GM23338 (cell line): ENCODE measurements at regions not wholly inside any gene's neighbourhood (a gene's known extent, or its start where the extent isn't known, plus 50 kb on each side); places are given as distances from the start of the nearest gene placed in this dataset.

Source experiments
- ATAC-seq: fragments of 200-7000 bp; cut with Tn5 transposase; 3 replicates; pipeline ENCODE4 v1.9.1; 2020
- DNase-seq: peaks from one replicate; pipeline ENCODE4 v3.0.0-alpha.2; 2015; ENCODE audit warnings: low spot score
- H2AFZ ChIP-seq: fragments of 200-600 bp; sonication (generic); 2 replicates; pipeline ENCODE4 v1.8.0; 2016; ENCODE audit warnings: antibody characterized with exemption, mild to moderate bottlenecking, moderate library complexity
- H3F3A ChIP-seq: fragments of 200-600 bp; sonication (generic); replicated peaks from 2 replicates; pipeline ENCODE4 v1.8.0; 2017; ENCODE audit warnings: antibody characterized with exemption, mixed run types, low read depth
- H3K27ac ChIP-seq: fragments of 200-600 bp; sonication (generic); 2 replicates; pipeline ENCODE4 v1.6.1; 2016; ENCODE audit warnings: low read depth
- H3K27me3 ChIP-seq: fragments of 200-600 bp; sonication (generic); 2 replicates; pipeline ENCODE4 v1.8.0; 2016; ENCODE audit warnings: mild to moderate bottlenecking, mixed run types, moderate library complexity; ENCODE audit not compliant: insufficient read depth
- H3K36me3 ChIP-seq: fragments of 200-600 bp; sonication (generic); 2 replicates; pipeline ENCODE4 v1.8.0; 2016; ENCODE audit warnings: mild to moderate bottlenecking; ENCODE audit not compliant: insufficient read depth
- H3K4me1 ChIP-seq: fragments of 200-600 bp; sonication (generic); 2 replicates; pipeline ENCODE4 v1.8.0; 2016; ENCODE audit warnings: mild to moderate bottlenecking, moderate library complexity; ENCODE audit not compliant: insufficient read depth
- H3K4me2 ChIP-seq: fragments of 200-600 bp; sonication (generic); 2 replicates; pipeline ENCODE4 v1.7.1; 2017; ENCODE audit warnings: mixed run types
- H3K4me3 ChIP-seq: fragments of 200-600 bp; sonication (generic); 2 replicates; pipeline ENCODE4 v1.6.1; 2016; ENCODE audit warnings: mixed run types
- H3K79me2 ChIP-seq: fragments of 200-600 bp; sonication (generic); replicated peaks from 2 replicates; pipeline ENCODE4 v1.8.0; 2017; ENCODE audit warnings: mild to moderate bottlenecking; ENCODE audit not compliant: insufficient read depth
- H3K9me2 ChIP-seq: fragments of 200-600 bp; sonication (generic); 2 replicates; pipeline ENCODE4 v1.8.0; 2017; ENCODE audit not compliant: insufficient read depth
- H4K20me1 ChIP-seq: fragments of 200-600 bp; sonication (generic); replicated peaks from 2 replicates; pipeline ENCODE4 v1.8.0; 2017; ENCODE audit warnings: mild to moderate bottlenecking; ENCODE audit not compliant: insufficient read depth
- H3K27ac Mint-ChIP-seq: 2 replicates; pipeline ENCODE4 v1.8.0; 2020; ENCODE audit warnings: inconsistent platforms, mild to moderate bottlenecking, moderate library complexity, mixed read lengths
- H3K27me3 Mint-ChIP-seq: 3 replicates; pipeline ENCODE4 v1.8.0; 2022; ENCODE audit warnings: low read depth, mild to moderate bottlenecking, moderate library complexity, mixed read lengths, inconsistent platforms; ENCODE audit not compliant: insufficient read depth, poor library complexity
- H3K36me3 Mint-ChIP-seq: 3 replicates; pipeline ENCODE4 v1.8.0; 2021; ENCODE audit warnings: low read depth, mild to moderate bottlenecking, inconsistent platforms, moderate library complexity, mixed read lengths
- H3K4me1 Mint-ChIP-seq: 3 replicates; pipeline ENCODE4 v1.8.0; 2020; ENCODE audit warnings: mild to moderate bottlenecking, inconsistent platforms, mixed read lengths
- H3K4me3 Mint-ChIP-seq: 3 replicates; pipeline ENCODE4 v1.8.0; 2021; ENCODE audit warnings: moderate library complexity, mild to moderate bottlenecking, inconsistent platforms, mixed read lengths
- H3K9me3 Mint-ChIP-seq: 3 replicates; pipeline ENCODE4 v1.8.0; 2020; ENCODE audit warnings: moderate library complexity, mild to moderate bottlenecking, inconsistent platforms, mixed read lengths
- CREB1 ChIP-seq: fragments of 250-450 bp; sonication (Bioruptor Pico); IDR thresholded peaks from 2 replicates; pipeline ENCODE4 v1.5.0; 2020; ENCODE audit warnings: low read depth, mild to moderate bottlenecking, moderate library complexity
- CTCF ChIP-seq, 2 experiments: fragments of 200-600 bp in 1 of 2; sonication (generic) in 1 of 2; conservative IDR thresholded peaks; 2 replicates each; pipeline versions ENCODE4 v1.5.1 to v1.6.1; 2016 to 2017; ENCODE audit warnings: antibody characterized with exemption in 2 of 2, low read depth in 2 of 2, mild to moderate bottlenecking in 2 of 2, moderate library complexity in 1 of 2
- ETS1 ChIP-seq: IDR thresholded peaks from 2 replicates; pipeline ENCODE4 v1.6.1; 2016; ENCODE audit warnings: antibody characterized with exemption
- EZH2 ChIP-seq: fragments of 200-600 bp; sonication (generic); IDR thresholded peaks from one replicate; pipeline ENCODE4 v1.8.0; 2017; ENCODE audit warnings: antibody characterized with exemption, mild to moderate bottlenecking, low read depth; ENCODE audit not compliant: unreplicated experiment
- EZH2phosphoT487 ChIP-seq: fragments of 200-600 bp; sonication (generic); IDR thresholded peaks from one replicate; pipeline ENCODE4 v1.8.1; 2018; ENCODE audit warnings: antibody characterized with exemption; ENCODE audit not compliant: unreplicated experiment
- JUNB ChIP-seq: IDR thresholded peaks from one replicate; pipeline ENCODE4 v1.6.1; 2016; ENCODE audit warnings: antibody characterized with exemption; ENCODE audit not compliant: unreplicated experiment
- NANOG ChIP-seq: IDR thresholded peaks from 2 replicates; pipeline ENCODE4 v1.6.1; 2016; ENCODE audit warnings: antibody characterized with exemption, borderline replicate concordance
- POLR2AphosphoS5 ChIP-seq: IDR thresholded peaks from 2 replicates; pipeline ENCODE4 v1.6.1; 2016; ENCODE audit warnings: antibody characterized with exemption, low read depth
- STAT1 ChIP-seq: IDR thresholded peaks from one replicate; pipeline ENCODE4 v1.6.1; 2016; ENCODE audit warnings: antibody characterized with exemption; ENCODE audit not compliant: unreplicated experiment
- ZNF114 ChIP-seq: fragments of 250-450 bp; sonication (Bioruptor Pico); IDR thresholded peaks from 2 replicates; pipeline ENCODE4 v1.5.0; 2020; ENCODE audit warnings: mild to moderate bottlenecking, moderate library complexity
- ZNF331 ChIP-seq: fragments of 250-450 bp; sonication (Bioruptor Pico); IDR thresholded peaks from 2 replicates; pipeline ENCODE4 v1.5.0; 2020; ENCODE audit warnings: low read depth, mild to moderate bottlenecking, moderate library complexity
- ZNF462 ChIP-seq: fragments of 250-450 bp; sonication (Bioruptor Pico); IDR thresholded peaks from 2 replicates; pipeline ENCODE4 v1.5.0; 2020; ENCODE audit warnings: mild to moderate bottlenecking, moderate library complexity
- TF ChIP-seq, protein P1 (sequence below): IDR thresholded peaks from one replicate; pipeline ENCODE4 v1.6.1; 2018; ENCODE audit warnings: antibody characterized with exemption; ENCODE audit not compliant: unreplicated experiment

DNA sequence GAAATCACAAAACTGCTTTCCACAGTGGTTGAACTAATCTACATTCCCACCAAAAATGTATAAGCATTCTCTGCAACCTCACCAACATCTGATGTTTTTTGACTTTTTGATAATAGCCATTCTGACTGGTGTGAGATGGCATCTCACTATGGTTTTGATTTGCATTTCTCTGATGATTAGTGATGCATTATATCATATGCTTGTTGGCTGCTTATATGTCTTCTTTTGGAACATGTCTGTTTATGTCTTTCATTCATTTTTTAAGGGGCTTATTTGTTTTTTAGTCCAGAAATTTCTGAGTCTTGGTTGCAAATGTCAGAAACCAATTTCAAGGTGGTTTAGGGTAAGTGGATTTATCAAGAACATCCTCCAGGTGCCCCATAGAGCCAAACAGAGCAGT is 484.8 kb upstream of the TSHZ3 start:
- Histone ChIP-seq H3F3A (no peaks in the 10 kb centered on the region), H4K20me1 (no peaks in the 10 kb centered on the region), H2AFZ (no peak overlapping the region), H3K79me2 (no peaks in the 10 kb centered on the region), H3K27ac (no peak overlapping the region), H3K4me3 (no peak overlapping the region), H3K36me3 (no peaks in the 10 kb centered on the region), H3K9me2 (peaks cover 2% of the 10 kb centered on the region; the same call in 1 of the 2 replicates), H3K4me1 (no peaks in the 10 kb centered on the region), H3K4me2 (no peak overlapping the region), H3K27me3 (no peaks in the 10 kb centered on the region)
- no peak overlapping the region for H3K27ac Mint-ChIP-seq
- DNase-seq (no peak), ATAC-seq (no peak)
- peaks cover 9% of the 10 kb centered on the region for H3K9me3 Mint-ChIP-seq
- TF ChIP-seq CREB1 (CRISPR knock-in tag), result no peak
- no peak for TF ChIP-seq STAT1
- TF ChIP-seq ETS1, result no peak
- no peak for TF ChIP-seq ZNF114 (CRISPR knock-in tag)
- TF ChIP-seq CTCF (conservative IDR thresholded peaks at IDR 0.05; ENCODE audit: low read depth in 2 of 2), result no peak
- TF ChIP-seq EZH2phosphoT487, result no peak
- no peak for TF ChIP-seq EZH2
- TF ChIP-seq ZNF462, result no peak
- TF ChIP-seq POLR2AphosphoS5, result no peak
- TF ChIP-seq NANOG, result no peak
- TF ChIP-seq ZNF331 (CRISPR knock-in tag), result no peak
- TF ChIP-seq JUNB, result no peak
- TF ChIP-seq, protein P1, sequence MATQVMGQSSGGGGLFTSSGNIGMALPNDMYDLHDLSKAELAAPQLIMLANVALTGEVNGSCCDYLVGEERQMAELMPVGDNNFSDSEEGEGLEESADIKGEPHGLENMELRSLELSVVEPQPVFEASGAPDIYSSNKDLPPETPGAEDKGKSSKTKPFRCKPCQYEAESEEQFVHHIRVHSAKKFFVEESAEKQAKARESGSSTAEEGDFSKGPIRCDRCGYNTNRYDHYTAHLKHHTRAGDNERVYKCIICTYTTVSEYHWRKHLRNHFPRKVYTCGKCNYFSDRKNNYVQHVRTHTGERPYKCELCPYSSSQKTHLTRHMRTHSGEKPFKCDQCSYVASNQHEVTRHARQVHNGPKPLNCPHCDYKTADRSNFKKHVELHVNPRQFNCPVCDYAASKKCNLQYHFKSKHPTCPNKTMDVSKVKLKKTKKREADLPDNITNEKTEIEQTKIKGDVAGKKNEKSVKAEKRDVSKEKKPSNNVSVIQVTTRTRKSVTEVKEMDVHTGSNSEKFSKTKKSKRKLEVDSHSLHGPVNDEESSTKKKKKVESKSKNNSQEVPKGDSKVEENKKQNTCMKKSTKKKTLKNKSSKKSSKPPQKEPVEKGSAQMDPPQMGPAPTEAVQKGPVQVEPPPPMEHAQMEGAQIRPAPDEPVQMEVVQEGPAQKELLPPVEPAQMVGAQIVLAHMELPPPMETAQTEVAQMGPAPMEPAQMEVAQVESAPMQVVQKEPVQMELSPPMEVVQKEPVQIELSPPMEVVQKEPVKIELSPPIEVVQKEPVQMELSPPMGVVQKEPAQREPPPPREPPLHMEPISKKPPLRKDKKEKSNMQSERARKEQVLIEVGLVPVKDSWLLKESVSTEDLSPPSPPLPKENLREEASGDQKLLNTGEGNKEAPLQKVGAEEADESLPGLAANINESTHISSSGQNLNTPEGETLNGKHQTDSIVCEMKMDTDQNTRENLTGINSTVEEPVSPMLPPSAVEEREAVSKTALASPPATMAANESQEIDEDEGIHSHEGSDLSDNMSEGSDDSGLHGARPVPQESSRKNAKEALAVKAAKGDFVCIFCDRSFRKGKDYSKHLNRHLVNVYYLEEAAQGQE, result no peak
- H3K4me3 Mint-ChIP-seq, result no peak overlapping the region
- no peaks in the 10 kb centered on the region for H3K27me3 Mint-ChIP-seq
- H3K36me3 Mint-ChIP-seq, result no peaks in the 10 kb centered on the region
- 0 out of 3 replicates have a peak, but pooled peaks cover 3% of the 10 kb centered on the region for H3K4me1 Mint-ChIP-seq
